Heart left ventricle (tissue), 13 donors: ENCODE measurements at regions not wholly inside any gene's neighbourhood (a gene's known extent, or its start where the extent isn't known, plus 50 kb on each side); places are given as distances from the start of the nearest gene placed in this dataset.

Experiments used
- CTCF ChIP-seq, 12 donors: fragments of 200-600 bp; sonication (generic) in 4 of 12; IDR thresholded peaks; one replicate each; pipeline versions ENCODE4 v1.5.0 to v1.8.0; 2018 to 2022; ENCODE audit warnings: antibody characterized with exemption in 12 of 12, mild to moderate bottlenecking in 5 of 12
- POLR2A ChIP-seq, 2 donors: fragments of 450-650 bp; IDR thresholded peaks; one replicate each; pipeline ENCODE4 v1.6.1; 2017; ENCODE audit warnings: antibody characterized with exemption in 2 of 2, mild to moderate bottlenecking in 2 of 2, moderate library complexity in 2 of 2
- donor health status: ischemic (EF 13 %, LVEDD 7.1; RV severe dilation, severe dysfunction).
- donor health status: DM: no; HTN: yes; CAD: no.
- donor health status: DM: no; HTN: no; CAD: no.
- donor health status: ischemic (EF 25% LVEDD 6.9; RV normal size, moderate dysfunction).
- donor health status: ischemic (EF 25% LVEDD 5.7; RV mildly dilated, moderate dysfunction).
- donor health status: ischemic (EF 35%, LVEDD 5.7; RV mildly dilated, moderate dysfunction).
- donor health status: nonischemic (EF 11% LVEDD 7.7; RV severe dilation, severe dysfunction).
- donor health status: DM: yes; HTN: yes; CAD: no.
- donor health status: PGD.
- donor health status: ischemic (EF 29% LVEDD 5.4; RV normal size, mild dysfunction).
- donor health status: nonischemic (EF 23%, LVEDD 6.1; RV moderate dilation, normal function).

GRCh38 chr12:88393017-88393767, 187.1 kb downstream of the KITLG start:
- peak in 4 of 12 donors; percentile 12 to 37 (median 23) for TF ChIP-seq CTCF (IDR thresholded peaks at IDR 0.05)
- TF ChIP-seq POLR2A (IDR thresholded peaks at IDR 0.05): no peak
